ENCODE measurements at regions not wholly inside any gene's neighbourhood (a gene's known extent, or its start where the extent isn't known, plus 50 kb on each side); places are given as distances from the start of the nearest gene placed in this dataset.

- Histone ChIP-seq H3K9me3 (replicated peaks; ENCODE audit: low read length) (no peaks in the 10 kb centered on the region), H3K36me3 (ENCODE audit: insufficient read depth, low read length) (no peaks in the 10 kb centered on the region), H3K9ac (ENCODE audit: low read depth, low read length) (no peak overlapping the region), H3K4me1 (ENCODE audit: control insufficient read depth, insufficient read depth, low read length) (peaks cover 16% of the 10 kb centered on the region), H3K27me3 (ENCODE audit: control insufficient read depth, insufficient read depth, low read length) (no peaks in the 10 kb centered on the region), H3K4me3 (ENCODE audit: low read length) (no peak overlapping the region), H3K4me2 (ENCODE audit: low read length) (no peak overlapping the region)
Measured at GRCh38 chr6:95244751-95245150, 332.6 kb upstream of the MANEA start.

DNA sequence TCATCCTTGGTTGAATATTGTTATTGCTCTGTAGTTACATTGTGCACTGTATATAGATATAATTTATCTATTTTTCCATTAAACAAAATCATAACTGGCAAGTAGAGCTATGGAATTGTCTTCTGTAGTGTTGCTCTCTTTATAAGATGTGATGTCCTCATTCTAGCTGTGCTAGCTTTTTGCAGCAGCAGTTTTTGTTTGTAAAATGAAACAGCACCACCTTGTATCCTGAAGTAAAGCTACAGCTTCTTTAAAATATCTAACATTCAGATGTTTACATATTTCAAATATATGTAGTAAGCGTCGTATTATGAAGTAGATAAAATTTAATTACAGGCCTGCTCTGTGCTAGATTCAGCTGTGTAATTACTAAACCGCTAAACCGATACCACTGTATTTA, 328.8 kb upstream of the MANEA start:
- Histone ChIP-seq H3K4me3 (ENCODE audit: low read length) (no peak overlapping the region), H3K9ac (ENCODE audit: low read depth, low read length) (no peak overlapping the region), H3K4me2 (ENCODE audit: low read length) (no peak overlapping the region), H3K36me3 (ENCODE audit: insufficient read depth, low read length) (no peaks in the 10 kb centered on the region), H3K9me3 (replicated peaks; ENCODE audit: low read length) (no peaks in the 10 kb centered on the region), H3K27me3 (ENCODE audit: control insufficient read depth, insufficient read depth, low read length) (no peaks in the 10 kb centered on the region), H3K4me1 (ENCODE audit: control insufficient read depth, insufficient read depth, low read length) (peaks cover 9% of the 10 kb centered on the region)

DNA sequence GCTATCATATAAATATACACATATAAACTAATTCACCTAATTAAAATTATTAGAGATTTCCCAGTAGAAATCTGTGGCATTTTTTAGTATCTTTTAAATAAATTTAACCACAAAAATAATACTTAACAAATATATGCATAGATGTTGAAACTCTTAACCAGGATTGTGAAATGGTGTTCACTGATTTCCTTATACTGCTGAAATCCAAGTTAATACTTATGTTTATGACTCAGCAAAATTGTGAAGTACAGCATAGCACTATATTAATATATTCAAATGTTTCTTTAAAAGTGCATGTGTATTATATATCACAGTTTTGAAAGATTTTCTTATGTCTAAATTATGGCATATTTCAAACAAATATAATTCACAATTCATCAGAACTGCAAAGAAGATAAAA, 328.2 kb upstream of the MANEA start:
- Histone ChIP-seq H3K36me3 (ENCODE audit: insufficient read depth, low read length) (no peaks in the 10 kb centered on the region), H3K4me1 (ENCODE audit: control insufficient read depth, insufficient read depth, low read length) (peaks cover 9% of the 10 kb centered on the region), H3K4me3 (ENCODE audit: low read length) (no peak overlapping the region), H3K9ac (ENCODE audit: low read depth, low read length) (no peak overlapping the region), H3K27me3 (ENCODE audit: control insufficient read depth, insufficient read depth, low read length) (no peaks in the 10 kb centered on the region), H3K9me3 (replicated peaks; ENCODE audit: low read length) (no peaks in the 10 kb centered on the region), H3K4me2 (ENCODE audit: low read length) (no peak overlapping the region)

DNA sequence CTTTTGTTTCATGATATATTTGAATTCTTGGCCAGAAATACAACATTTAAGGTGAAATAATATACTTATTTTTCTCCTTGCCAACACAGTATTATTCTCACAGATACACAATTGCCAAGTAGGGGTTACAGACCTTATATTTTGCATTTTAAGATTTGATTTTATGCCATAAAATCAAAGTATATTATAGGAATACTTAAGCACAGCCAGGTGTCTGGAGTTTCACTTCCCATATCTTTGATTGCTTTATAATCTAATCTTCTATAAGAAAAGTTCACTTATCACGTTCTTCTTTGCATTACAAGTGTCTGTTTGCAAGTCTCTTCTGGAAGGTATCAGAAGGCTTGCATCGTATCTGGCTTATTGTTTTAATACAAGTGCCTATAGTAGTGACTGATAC, 327.7 kb upstream of the MANEA start:
- Histone ChIP-seq H3K9ac (ENCODE audit: low read depth, low read length) (no peak overlapping the region), H3K4me1 (ENCODE audit: control insufficient read depth, insufficient read depth, low read length) (peaks cover 9% of the 10 kb centered on the region), H3K36me3 (ENCODE audit: insufficient read depth, low read length) (no peaks in the 10 kb centered on the region), H3K27me3 (ENCODE audit: control insufficient read depth, insufficient read depth, low read length) (no peaks in the 10 kb centered on the region), H3K4me2 (ENCODE audit: low read length) (no peak overlapping the region), H3K4me3 (ENCODE audit: low read length) (no peak overlapping the region), H3K9me3 (replicated peaks; ENCODE audit: low read length) (no peaks in the 10 kb centered on the region)

- no peak overlapping the region for H3K4me3 ChIP-seq (ENCODE audit: low read length)
- no peak overlapping the region for H3K4me2 ChIP-seq (ENCODE audit: low read length)
- no peaks in the 10 kb centered on the region for H3K36me3 ChIP-seq (ENCODE audit: insufficient read depth, low read length)
- no peak overlapping the region for H3K9ac ChIP-seq (ENCODE audit: low read depth, low read length)
- no peaks in the 10 kb centered on the region for H3K4me1 ChIP-seq (ENCODE audit: control insufficient read depth, insufficient read depth, low read length)
- H3K9me3 ChIP-seq (replicated peaks; ENCODE audit: low read length) = no peaks in the 10 kb centered on the region
- no peaks in the 10 kb centered on the region for H3K27me3 ChIP-seq (ENCODE audit: control insufficient read depth, insufficient read depth, low read length)
Measured at GRCh38 chr6:95263840-95264239, 313.5 kb upstream of the MANEA start.

GRCh38 chr6:95266537-95267258, 310.6 kb upstream of the MANEA start:
- Histone ChIP-seq H3K9ac (ENCODE audit: low read depth, low read length) (no peak overlapping the region), H3K4me1 (ENCODE audit: control insufficient read depth, insufficient read depth, low read length) (no peaks in the 10 kb centered on the region), H3K27me3 (ENCODE audit: control insufficient read depth, insufficient read depth, low read length) (no peaks in the 10 kb centered on the region), H3K4me3 (ENCODE audit: low read length) (no peak overlapping the region), H3K36me3 (ENCODE audit: insufficient read depth, low read length) (no peaks in the 10 kb centered on the region), H3K9me3 (replicated peaks; ENCODE audit: low read length) (no peaks in the 10 kb centered on the region), H3K4me2 (ENCODE audit: low read length) (no peak overlapping the region)

GRCh38 chr6:95274686-95275235, 302.6 kb upstream of the MANEA start:
- Histone ChIP-seq H3K4me3 (ENCODE audit: low read length) (no peak overlapping the region), H3K9ac (ENCODE audit: low read depth, low read length) (no peak overlapping the region), H3K4me1 (ENCODE audit: control insufficient read depth, insufficient read depth, low read length) (no peaks in the 10 kb centered on the region), H3K9me3 (replicated peaks; ENCODE audit: low read length) (no peaks in the 10 kb centered on the region), H3K36me3 (ENCODE audit: insufficient read depth, low read length) (no peaks in the 10 kb centered on the region), H3K27me3 (ENCODE audit: control insufficient read depth, insufficient read depth, low read length) (no peaks in the 10 kb centered on the region), H3K4me2 (ENCODE audit: low read length) (no peak overlapping the region)

DNA sequence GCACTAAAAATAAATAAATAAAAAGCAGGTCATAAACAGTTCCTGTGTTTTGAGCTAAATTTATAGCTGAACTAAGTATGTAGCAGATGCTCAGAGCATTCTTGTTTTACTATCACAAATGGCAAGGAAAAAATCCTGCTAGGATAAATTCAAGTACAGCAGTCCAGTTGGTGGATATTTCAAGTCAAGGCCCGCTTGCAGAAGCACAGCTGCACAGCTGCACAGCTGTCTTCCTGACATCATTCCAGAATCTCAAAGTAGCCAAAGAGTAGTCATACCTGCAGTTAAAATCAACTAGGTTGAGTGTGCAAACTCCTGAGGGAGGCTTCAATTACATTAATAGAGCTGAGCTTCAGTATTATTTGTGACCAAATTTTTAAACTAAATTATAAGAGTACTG, 297.7 kb upstream of the MANEA start:
- no peak overlapping the region for H3K4me3 ChIP-seq (ENCODE audit: low read length)
- no peak overlapping the region for H3K4me2 ChIP-seq (ENCODE audit: low read length)
- no peaks in the 10 kb centered on the region for H3K36me3 ChIP-seq (ENCODE audit: insufficient read depth, low read length)
- no peaks in the 10 kb centered on the region for H3K9me3 ChIP-seq (replicated peaks; ENCODE audit: low read length)
- H3K9ac ChIP-seq (ENCODE audit: low read depth, low read length) = no peak overlapping the region
- H3K4me1 ChIP-seq (ENCODE audit: control insufficient read depth, insufficient read depth, low read length) = no peaks in the 10 kb centered on the region
- no peaks in the 10 kb centered on the region for H3K27me3 ChIP-seq (ENCODE audit: control insufficient read depth, insufficient read depth, low read length)

GRCh38 chr6:95280686-95281273, 296.6 kb upstream of the MANEA start:
- Histone ChIP-seq H3K4me2 (ENCODE audit: low read length) (no peak overlapping the region), H3K4me3 (ENCODE audit: low read length) (no peak overlapping the region)

DNA sequence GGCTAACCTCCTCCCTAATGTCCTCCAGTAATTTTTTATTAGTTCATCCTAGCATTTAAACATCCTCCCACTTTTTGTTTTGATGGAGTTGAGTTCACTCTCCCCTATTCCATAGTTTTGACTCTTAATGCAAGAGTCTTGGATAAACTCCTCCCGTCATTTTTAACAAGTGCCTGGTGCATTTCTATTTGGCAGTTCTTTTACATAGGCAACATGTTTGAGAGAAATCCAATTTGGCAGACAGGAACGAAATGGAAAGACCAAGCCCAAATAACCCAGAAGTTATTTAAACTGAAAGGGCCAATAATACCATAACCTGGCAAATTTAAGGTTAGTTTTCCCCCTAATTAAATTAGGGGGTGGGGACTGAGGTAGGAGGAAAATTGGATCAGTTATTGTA, 291.5 kb upstream of the MANEA start:
- Histone ChIP-seq H3K36me3 (ENCODE audit: insufficient read depth, low read length) (no peaks in the 10 kb centered on the region), H3K4me2 (ENCODE audit: low read length) (no peak overlapping the region)

More at GRCh38 chr6:95280686-95281273, 296.6 kb upstream of the MANEA start:
- no peaks in the 10 kb centered on the region for H3K36me3 ChIP-seq (ENCODE audit: insufficient read depth, low read length)
- H3K27me3 ChIP-seq (ENCODE audit: control insufficient read depth, insufficient read depth, low read length) = no peaks in the 10 kb centered on the region
- no peaks in the 10 kb centered on the region for H3K9me3 ChIP-seq (replicated peaks; ENCODE audit: low read length)
- no peak overlapping the region for H3K9ac ChIP-seq (ENCODE audit: low read depth, low read length)
- H3K4me1 ChIP-seq (ENCODE audit: control insufficient read depth, insufficient read depth, low read length) = no peaks in the 10 kb centered on the region

GRCh38 chr6:95286874-95287273, 290.5 kb upstream of the MANEA start:
- no peaks in the 10 kb centered on the region for H3K4me1 ChIP-seq (ENCODE audit: control insufficient read depth, insufficient read depth, low read length)
- no peak overlapping the region for H3K4me2 ChIP-seq (ENCODE audit: low read length)
- H3K27me3 ChIP-seq (ENCODE audit: control insufficient read depth, insufficient read depth, low read length) = no peaks in the 10 kb centered on the region
- H3K36me3 ChIP-seq (ENCODE audit: insufficient read depth, low read length) = no peaks in the 10 kb centered on the region
- H3K9ac ChIP-seq (ENCODE audit: low read depth, low read length) = no peak overlapping the region
- no peaks in the 10 kb centered on the region for H3K9me3 ChIP-seq (replicated peaks; ENCODE audit: low read length)
- H3K4me3 ChIP-seq (ENCODE audit: low read length) = no peak overlapping the region

More for the DNA sequence above, 291.5 kb upstream of the MANEA start:
- no peaks in the 10 kb centered on the region for H3K9me3 ChIP-seq (replicated peaks; ENCODE audit: low read length)
- no peak overlapping the region for H3K4me3 ChIP-seq (ENCODE audit: low read length)
- no peaks in the 10 kb centered on the region for H3K27me3 ChIP-seq (ENCODE audit: control insufficient read depth, insufficient read depth, low read length)
- no peaks in the 10 kb centered on the region for H3K4me1 ChIP-seq (ENCODE audit: control insufficient read depth, insufficient read depth, low read length)
- H3K9ac ChIP-seq (ENCODE audit: low read depth, low read length) = no peak overlapping the region

- Histone ChIP-seq H3K9me3 (replicated peaks; ENCODE audit: low read length) (no peaks in the 10 kb centered on the region), H3K4me1 (ENCODE audit: control insufficient read depth, insufficient read depth, low read length) (no peaks in the 10 kb centered on the region), H3K4me3 (ENCODE audit: low read length) (no peak overlapping the region), H3K4me2 (ENCODE audit: low read length) (no peak overlapping the region), H3K27me3 (ENCODE audit: control insufficient read depth, insufficient read depth, low read length) (no peaks in the 10 kb centered on the region), H3K36me3 (ENCODE audit: insufficient read depth, low read length) (no peaks in the 10 kb centered on the region), H3K9ac (ENCODE audit: low read depth, low read length) (no peak overlapping the region)
Measured at GRCh38 chr6:95288251-95288650, 289.1 kb upstream of the MANEA start.
